ENCODE measurements at regions not wholly inside any gene's neighbourhood (a gene's known extent, or its start where the extent isn't known, plus 50 kb on each side); places are given as distances from the start of the nearest gene placed in this dataset.

- no peak for DNase-seq (ENCODE audit: low spot score)
Measured at GRCh38 chr9:91098203-91098850, 263.4 kb downstream of the AUH start.

DNA sequence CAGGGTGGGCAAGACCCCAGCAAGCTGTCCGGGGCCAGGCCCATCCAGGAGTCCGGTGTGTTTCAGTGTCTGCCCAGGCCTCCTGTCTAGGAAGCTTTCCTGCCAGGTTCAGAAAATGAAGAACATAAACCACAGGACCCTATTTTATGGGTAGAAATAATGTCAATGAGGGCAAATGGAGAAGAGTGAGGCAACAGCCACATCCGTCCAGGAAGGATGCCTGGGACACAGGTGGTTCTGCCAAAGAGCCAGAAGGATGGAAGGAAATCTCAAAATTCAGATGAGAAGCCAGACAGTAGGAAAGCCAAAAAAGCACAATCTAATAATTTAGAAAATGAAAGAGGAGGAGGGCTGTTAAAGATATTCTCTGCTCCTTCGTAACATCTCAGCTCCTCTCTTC, 262.3 kb downstream of the AUH start:
- DNase-seq (ENCODE audit: low spot score), result no peak

DNA sequence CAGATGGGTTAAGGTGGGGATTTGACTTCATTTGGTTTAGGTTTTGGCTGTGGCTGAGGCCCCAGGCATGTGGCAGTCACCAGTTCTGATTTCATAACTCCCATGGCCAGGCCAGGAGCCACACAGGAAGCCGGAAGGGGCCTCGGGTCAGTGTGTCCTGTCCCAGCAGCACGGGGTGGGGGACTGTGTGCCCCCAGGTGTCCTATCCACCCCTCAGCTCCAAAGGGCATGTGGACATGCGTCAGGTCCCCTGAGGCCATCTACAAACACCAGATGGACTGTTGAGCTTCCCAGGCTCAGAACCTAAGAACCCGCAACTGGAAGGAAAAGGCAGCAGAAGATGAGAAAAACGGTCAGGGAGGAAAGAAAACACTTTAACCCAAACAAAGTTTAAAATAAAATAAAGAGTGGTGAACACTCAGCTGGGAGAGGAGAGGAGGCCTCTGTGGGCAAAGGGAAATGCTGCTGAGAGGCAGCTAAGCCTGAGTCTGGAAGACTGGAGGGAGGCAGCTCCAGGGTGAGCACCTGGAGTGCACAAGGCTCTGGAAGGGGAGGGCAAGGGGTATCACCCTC, 260.8 kb downstream of the AUH start:
- no peak for DNase-seq (ENCODE audit: low spot score)

DNA sequence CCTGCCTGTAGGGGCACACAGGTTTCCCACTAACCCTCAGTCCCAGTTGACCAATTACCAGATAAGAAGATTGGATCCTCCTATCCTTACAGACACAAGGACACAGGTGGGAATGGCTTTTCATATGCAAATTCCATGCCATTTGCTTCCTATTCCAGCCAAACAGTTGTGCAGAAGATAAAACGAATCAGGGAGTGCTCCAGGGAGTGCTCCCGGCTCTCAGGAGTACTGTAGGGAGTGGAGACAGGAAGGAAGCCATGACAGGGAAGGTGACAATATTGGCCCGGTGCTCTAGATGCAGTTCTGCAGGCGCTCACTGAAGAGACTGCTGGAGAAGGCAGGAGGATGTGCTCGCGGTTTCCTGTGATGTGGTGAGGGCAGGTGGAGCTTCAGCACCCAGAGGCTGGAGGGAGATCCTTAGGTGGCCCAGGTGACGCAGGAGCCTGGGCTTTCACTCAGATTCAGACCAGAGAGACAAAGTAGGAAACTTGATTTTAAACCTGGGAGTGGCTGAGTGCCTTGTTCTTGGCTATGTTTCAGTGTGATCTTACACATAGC, 260.0 kb downstream of the AUH start:
- DNase-seq (ENCODE audit: low spot score), result no peak

DNA sequence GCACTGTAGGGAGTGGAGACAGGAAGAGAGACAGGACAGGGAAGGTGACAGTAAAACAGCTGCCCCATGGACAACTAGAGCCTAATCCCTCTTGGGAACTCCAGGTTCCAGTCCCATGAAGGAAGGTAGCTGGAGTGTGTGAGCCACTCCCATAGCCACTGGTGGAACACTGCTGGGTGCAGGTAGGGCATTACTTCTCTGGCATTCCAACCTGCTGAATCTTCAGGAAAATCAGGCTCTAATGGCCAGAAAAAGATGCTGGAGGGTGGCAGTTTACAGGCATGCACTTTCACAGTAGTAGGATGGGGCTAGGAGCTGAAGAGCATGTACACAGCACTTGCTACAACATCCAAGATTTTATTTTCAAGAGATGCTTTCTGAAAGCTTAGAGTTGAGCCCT, 259.4 kb downstream of the AUH start:
- no peak for DNase-seq (ENCODE audit: low spot score)

DNA sequence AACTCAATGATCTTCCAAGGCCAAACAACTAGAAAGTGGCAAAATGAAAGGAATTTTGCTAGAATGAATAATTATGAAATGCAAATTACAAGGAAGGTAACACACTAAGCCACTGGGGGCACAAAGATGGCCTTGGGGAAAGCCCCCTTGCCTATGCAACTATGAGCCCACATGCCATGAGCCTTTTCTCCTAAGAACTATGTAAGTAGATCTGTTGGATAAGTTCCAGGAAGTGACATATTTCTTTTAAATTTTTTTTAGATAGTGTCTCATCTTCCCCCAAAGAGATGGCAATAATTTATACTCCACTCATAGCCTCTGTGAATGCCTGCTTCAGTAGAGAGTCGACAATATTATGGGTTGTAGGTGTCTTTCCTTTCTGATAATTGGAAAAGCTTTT, 257.8 kb downstream of the AUH start:
- no peak for DNase-seq (ENCODE audit: low spot score)

- no peak for DNase-seq (ENCODE audit: low spot score)
Measured at GRCh38 chr9:91106415-91107081, 255.2 kb downstream of the AUH start.

DNA sequence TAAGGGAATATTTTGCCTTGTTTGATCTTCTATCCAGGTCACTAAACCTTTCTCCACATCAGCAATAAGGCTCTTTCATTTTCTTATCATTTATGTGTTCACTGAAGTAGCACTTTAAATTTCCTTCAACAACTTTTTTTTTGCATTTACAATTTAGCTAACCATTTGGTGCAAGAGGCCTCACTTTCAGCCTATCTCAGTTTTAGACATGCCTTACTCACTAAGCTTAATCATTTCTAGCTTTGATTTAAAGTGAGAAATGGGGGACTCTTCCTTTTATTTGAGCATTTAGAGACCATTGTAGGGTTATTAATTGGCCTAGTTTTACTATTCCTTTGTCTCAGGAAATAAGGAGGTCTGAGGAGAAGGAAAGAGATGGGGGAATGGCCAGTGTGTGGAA, 250.5 kb downstream of the AUH start:
- DNase-seq (ENCODE audit: low spot score), result no peak

GRCh38 chr9:91111876-91112275, 249.8 kb downstream of the AUH start:
- no peak for DNase-seq (ENCODE audit: low spot score)

- DNase-seq (ENCODE audit: low spot score), result no peak
Measured at GRCh38 chr9:91113016-91113415, 248.7 kb downstream of the AUH start.

DNA sequence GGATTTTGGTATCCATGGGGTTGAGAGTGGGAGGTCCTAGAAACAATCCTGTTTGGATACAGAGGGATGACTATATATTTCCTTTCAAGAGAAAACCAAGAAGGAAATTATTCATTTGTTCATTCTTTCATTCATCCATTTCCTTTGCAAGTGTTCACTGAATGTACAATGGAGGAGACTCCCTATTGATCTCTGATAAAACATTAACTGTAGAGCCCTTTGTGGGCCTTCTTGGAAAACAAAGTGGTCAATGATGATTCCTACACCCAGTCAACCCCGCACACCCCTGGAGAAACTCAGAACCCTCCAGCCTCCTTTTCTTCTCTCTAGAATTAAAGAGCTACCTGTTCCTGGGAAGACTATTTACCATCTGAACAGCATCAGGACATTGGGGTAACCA, 247.3 kb downstream of the AUH start:
- no peak for DNase-seq (ENCODE audit: low spot score)

- no peak for DNase-seq (ENCODE audit: low spot score)
Measured at GRCh38 chr9:91116211-91116610, 245.5 kb downstream of the AUH start.

DNA sequence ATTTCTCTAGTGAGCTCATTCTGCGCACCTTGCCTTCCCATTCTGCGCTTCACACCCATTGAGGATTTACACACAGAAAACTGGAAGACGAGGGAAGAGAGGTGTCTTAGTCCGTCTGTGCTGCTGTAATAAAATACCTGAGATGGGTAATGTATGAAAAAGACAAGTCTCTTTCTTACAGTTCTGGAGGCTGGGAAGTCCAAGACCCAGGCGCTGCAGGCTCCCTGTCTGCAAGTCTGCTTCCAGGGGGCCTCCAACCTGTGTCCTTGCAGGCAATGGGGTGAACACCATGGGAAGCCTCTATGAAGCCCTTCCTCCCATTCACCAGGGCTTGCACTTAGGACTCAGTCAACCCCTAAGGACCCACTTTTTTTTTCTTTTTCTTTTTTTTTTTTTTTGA, 245.0 kb downstream of the AUH start:
- no peak for DNase-seq (ENCODE audit: low spot score)

- DNase-seq (ENCODE audit: low spot score), result no peak
Measured at GRCh38 chr9:91117474-91117891, 244.2 kb downstream of the AUH start.

GRCh38 chr9:91117959-91118703, 243.6 kb downstream of the AUH start:
- no peak for DNase-seq (ENCODE audit: low spot score)

GRCh38 chr9:91118704-91119025, 243.1 kb downstream of the AUH start:
- no peak for DNase-seq (ENCODE audit: low spot score)

DNA sequence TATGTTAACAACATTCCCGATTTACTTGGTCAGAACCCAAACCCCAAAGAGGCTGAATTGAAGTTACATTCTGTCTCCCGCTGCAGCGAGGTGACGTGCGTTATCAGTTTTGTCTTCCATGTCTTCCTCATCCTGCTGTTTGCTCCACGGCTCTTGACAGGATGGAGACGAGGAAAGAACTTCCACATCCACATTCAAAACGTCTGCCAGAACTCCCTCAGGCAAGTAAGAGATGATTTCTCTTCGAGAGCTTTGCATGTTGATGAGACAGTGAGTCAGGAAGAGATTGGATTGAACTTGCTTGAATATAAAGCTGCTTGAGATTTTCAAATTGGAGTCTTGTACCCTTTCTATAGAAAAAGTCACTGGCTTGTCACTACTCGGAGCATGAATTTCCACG, 242.6 kb downstream of the AUH start:
- no peak for DNase-seq (ENCODE audit: low spot score)

GRCh38 chr9:91119679-91120078, 242.0 kb downstream of the AUH start:
- DNase-seq (ENCODE audit: low spot score), result no peak

- no peak for DNase-seq (ENCODE audit: low spot score)
Measured at GRCh38 chr9:91120200-91120599, 241.5 kb downstream of the AUH start.

GRCh38 chr9:91122755-91123154, 239.0 kb downstream of the AUH start:
- no peak for DNase-seq (ENCODE audit: low spot score)

GRCh38 chr9:91126761-91127445, 234.8 kb downstream of the AUH start:
- DNase-seq (ENCODE audit: low spot score), result no peak

- DNase-seq (ENCODE audit: low spot score), result no peak
Measured at GRCh38 chr9:91127653-91128052, 234.1 kb downstream of the AUH start.

All from RKO (cell line).